ENCODE measurements at regions not wholly inside any gene's neighbourhood (a gene's known extent, or its start where the extent isn't known, plus 50 kb on each side); places are given as distances from the start of the nearest gene placed in this dataset.
"Not testable (repeated sequence)": the region's sequence is repeated elsewhere in the genome, so short reads cannot be mapped to it uniquely, and the experiment has no call there.

DNA sequence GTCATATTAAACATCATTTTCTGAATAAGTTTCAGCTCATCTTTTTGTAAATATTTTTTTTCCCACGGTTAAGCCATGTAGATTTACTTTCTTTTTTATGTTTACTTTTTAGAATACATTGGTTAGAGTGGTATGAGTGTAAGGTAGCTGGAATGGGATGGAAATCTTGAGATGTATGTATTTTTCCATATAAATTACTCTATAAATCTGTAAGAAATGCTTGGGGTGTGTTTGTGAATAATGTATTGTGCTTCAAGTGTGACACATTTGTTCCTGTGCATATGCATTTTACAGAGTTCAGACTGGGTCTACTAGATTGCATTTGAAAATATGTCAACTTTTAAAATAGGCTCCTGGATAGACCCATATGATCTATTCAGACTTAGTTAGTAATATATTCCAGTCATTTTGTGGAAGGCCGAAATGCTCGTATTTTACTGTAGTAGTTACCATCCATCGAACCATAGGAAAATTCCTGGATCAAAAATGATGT, 756.8 kb downstream of the RAPGEF2 start:
- no peak for DNase-seq

GRCh38 chr4:159860945-159861344, 758.1 kb downstream of the RAPGEF2 start:
- DNase-seq: no peak

- no peak for DNase-seq
Observed at GRCh38 chr4:159864337-159864736, 761.5 kb downstream of the RAPGEF2 start.

GRCh38 chr4:159867673-159868072, 764.8 kb downstream of the RAPGEF2 start:
- no peak for DNase-seq

DNA sequence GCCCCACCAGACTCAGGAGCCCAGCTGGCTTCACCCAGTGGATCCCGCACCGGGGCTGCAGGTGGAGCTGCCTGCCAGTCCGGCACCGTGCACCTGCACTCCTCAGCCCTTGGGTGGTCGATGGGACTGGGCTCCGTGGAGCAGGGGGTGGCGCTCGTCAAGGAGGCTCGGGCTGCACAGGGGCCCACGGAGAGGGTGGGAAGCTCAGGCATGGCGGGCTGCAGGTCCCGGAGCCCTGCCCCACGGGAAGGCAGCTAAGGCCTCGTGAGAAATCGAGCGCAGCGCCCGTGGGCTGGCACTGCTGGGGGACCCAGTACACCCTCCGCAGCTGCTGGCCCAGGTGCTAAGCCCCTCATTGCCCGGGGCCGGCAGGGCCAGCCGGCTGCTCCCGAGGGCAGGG, 766.1 kb downstream of the RAPGEF2 start:
- not testable (repeated sequence) for DNase-seq

GRCh38 chr4:159871141-159871540, 768.3 kb downstream of the RAPGEF2 start:
- DNase-seq: no peak

GRCh38 chr4:159881158-159881557, 778.3 kb downstream of the RAPGEF2 start:
- no peak for DNase-seq

DNA sequence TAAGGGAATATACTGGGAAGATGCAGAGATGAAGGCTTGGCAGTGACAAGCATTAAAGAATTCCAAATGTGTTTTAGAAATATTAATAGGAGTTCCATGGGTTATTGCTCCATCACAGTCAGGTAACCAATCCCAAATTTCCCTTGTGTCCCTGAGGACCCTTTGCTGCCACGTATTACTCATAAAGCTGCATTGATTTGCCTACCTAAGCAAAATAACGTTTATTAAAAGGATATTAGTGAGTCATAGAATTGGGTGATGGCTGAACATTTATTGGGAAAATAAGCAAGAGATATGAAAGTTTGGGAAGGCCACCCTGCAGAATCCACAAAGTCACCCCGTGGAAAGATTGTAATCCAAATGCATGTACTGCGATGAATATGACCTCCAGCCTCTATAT, 782.1 kb downstream of the RAPGEF2 start:
- no peak for DNase-seq

DNA sequence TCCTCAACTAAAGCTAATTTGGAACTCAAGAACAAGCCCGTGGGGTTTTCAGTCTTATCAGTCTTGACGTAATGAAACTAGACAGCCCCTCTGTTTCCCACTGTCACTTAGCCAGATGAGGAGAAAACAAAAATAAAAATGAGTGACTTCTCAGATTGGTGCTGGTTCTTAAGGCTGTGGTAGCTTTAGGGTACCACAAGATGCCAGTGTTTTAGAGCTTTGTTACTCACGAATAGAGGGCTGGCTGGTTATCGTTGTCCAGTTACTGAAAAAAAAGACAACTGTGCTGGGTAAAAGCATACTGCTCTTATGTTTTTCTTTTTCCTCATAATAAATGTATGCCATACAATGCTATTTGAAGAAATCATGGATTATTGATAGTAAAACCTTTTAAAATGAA, 796.7 kb downstream of the RAPGEF2 start:
- DNase-seq: no peak

- DNase-seq: no peak
Observed at GRCh38 chr4:159900562-159900961, 797.7 kb downstream of the RAPGEF2 start.

DNA sequence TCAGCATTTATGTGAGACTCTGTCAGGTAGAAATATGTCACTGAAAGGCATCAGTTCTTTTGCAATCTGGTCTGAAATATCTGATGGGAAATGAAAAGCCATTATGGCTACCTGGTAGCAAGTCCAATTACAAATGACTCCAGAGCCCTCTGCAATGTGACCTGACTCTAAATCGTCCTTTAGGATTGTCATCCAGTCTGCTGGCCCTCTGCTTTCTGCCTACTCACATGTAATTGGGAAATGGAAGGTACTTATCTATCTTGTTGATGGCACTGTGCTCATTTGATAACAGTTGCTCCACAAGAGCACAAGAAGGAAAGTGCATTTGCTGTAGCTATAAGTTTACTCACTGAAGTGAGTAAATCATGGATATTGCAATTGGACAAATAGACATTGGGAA, 799.8 kb downstream of the RAPGEF2 start:
- no peak for DNase-seq

DNA sequence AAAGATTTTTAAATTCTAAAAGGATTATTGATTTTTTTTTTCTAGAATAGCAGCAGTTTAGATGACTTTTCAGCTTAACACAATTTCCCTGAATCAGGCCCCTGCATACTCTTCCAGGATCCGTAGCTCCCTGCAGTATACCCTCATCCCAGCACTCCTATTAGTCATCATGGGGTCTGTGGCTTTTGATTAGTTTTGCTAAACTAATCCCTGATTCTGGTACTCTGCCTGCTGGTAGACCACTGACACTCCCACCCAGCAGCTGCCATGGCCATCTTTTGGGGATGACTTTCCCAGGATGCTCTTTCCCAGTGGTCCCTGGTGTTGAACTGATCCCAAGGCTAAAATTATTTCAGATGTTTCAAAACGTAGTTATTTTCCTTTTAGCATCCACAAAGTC, 802.0 kb downstream of the RAPGEF2 start:
- DNase-seq: no peak

GRCh38 chr4:159906051-159906450, 803.2 kb downstream of the RAPGEF2 start:
- no peak for DNase-seq

DNA sequence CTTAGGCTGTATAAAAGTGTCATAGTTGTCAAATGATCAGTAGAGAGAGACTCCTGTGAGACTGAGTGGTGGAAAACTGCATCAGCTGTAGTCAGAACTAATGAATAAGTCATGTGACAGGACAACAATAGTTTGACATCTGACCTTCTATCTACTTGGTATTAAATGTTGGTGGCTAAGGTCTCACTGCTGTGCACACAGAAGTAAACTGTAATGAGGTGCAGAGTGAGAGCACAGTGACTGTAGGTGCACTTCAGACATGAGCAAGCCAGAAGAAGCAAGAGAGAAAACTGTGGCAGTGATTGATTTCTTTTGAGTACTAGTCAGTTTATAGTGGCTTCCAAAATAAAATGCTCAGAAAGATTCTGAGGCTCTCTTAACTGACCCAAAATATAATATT, 803.6 kb downstream of the RAPGEF2 start:
- DNase-seq: no peak

DNA sequence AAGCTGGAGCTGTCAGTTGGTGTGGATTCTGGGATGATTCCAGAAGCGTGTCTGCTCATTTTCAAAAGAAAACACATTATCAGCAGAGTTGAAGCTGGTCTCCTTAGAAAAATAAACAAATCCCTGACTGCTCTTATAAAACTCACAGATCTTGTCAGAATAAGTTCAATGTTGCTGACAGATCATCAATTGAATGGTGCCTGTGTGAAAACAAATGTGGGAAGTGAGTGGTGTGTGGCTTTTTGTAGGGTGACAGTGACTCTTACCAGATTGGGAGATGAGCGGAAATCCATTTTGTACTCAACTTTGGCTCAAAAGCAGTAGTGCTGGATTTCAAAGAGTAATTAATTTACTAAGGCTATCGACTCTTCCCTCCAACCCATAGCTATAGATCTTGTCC, 807.8 kb downstream of the RAPGEF2 start:
- DNase-seq: no peak

GRCh38 chr4:159922119-159922518, 819.2 kb downstream of the RAPGEF2 start:
- DNase-seq: no peak

DNA sequence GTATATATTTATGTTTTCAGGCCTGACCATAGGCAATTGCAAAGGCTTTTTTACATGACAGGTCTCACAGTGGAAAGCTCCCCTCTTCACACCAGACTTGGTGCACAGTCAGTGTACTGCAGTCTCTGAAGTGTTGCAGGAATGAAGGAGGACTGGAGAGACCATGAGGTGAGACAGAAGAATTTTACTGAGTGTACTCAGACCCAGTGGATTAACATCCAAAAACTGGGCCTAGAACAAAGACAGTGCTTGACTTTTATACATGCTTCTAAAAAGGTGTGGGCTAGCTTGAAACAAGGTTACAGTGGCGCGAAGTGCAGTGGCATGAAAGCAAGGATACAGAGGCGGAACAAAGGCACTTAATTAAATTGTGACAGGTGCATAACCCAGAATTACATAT, 822.9 kb downstream of the RAPGEF2 start:
- no peak for DNase-seq

GRCh38 chr4:159926871-159927270, 824.0 kb downstream of the RAPGEF2 start:
- no peak for DNase-seq

- no peak for DNase-seq
Observed at GRCh38 chr4:159927781-159928180, 824.9 kb downstream of the RAPGEF2 start.

DNA sequence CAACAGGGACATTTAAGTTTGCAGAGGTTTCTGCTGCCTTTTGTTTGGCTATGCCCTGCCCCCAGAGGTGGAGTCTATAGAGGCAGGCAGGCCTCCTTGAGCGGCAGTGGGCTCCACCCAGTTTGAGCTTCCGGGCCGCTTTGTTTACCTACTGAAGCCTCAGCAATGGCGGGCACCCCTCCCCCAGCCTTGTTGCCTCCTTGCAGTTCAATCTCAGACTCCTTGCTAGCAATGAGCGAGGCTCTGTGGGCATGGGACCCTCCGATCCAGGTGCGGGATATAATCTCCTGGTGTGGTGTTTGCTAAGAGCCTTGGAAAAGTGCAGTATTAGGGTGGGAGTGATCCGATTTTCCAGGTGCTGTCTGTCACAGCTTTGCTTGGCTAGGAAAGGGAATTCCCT, 831.7 kb downstream of the RAPGEF2 start:
- DNase-seq: not testable (repeated sequence)

DNA sequence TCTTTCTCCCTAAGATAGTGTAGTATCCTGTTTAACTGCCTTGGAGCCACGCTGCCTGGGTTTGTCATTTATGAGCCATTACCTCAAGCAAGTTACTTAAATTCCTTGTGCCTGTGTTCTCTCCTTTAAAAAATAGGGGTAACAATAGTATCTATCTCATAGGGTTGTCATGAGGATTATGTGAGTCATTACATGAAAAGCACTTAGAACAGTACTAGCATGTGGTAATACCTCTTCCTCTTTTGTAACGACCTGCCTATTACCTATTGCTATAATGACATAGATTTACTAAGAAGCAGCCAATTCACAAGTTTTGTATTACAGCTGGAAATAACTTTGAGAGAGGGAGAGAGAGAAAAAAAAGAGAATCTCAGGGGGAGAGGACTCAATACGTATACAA, 834.7 kb downstream of the RAPGEF2 start:
- no peak for DNase-seq

DNA sequence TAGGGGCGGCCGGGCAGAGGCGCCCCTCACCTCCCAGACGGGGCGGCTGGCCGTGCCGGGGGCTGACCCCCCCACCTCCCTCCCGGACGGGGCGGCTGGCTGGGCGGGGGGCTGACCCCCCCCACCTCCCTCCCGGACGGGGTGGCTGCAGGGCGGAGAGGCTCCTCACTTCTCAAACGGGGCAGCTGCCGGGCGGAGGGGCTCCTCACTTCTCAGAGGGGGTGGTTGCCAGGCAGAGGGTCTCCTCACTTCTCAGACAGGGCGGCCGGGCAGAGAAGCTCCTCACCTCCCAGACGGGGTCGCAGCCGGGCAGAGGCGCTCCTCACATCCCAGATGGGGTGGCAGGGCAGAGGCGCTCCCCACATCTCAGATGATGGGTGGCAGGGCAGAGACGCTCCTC, 836.8 kb downstream of the RAPGEF2 start:
- not testable (repeated sequence) for DNase-seq

GRCh38 chr4:159941076-159941475, 838.2 kb downstream of the RAPGEF2 start:
- DNase-seq: no peak

DNA sequence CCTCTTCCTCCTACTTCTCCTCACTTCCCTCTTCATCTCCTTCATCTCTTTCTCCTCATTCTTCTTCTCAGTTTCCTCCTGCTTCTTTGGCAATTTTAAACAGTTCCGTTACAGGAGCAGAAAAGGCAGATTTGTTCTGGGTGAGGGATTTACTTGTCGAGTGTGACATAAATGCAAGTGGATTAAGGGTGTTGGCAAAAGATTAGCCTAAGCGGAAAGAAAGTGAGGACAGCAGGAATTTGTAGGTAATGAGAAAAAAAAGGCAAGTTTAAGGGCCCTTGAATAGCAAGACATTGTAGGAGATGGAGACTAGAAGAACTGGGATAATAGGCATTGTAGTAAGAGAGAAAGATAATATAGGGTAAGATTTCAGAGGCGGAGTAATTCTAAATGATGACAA, 841.6 kb downstream of the RAPGEF2 start:
- no peak for DNase-seq

- DNase-seq: no peak
Observed at GRCh38 chr4:159946983-159947615, 844.2 kb downstream of the RAPGEF2 start.
